ENCODE measurements at regions not wholly inside any gene's neighbourhood (a gene's known extent, or its start where the extent isn't known, plus 50 kb on each side); places are given as distances from the start of the nearest gene placed in this dataset.

- no peak overlapping the region for H3K4me3 Mint-ChIP-seq
- no peak overlapping the region for H3K27ac Mint-ChIP-seq
- H3K27me3 Mint-ChIP-seq (ENCODE audit: low read depth): no peaks in the 10 kb centered on the region
- peaks cover 5% of the 10 kb centered on the region for H3K9me3 Mint-ChIP-seq
- DNase-seq (ENCODE audit: low spot score): no peak
- no peaks in the 10 kb centered on the region for H3K4me1 Mint-ChIP-seq (ENCODE audit: low read depth)
- no peaks in the 10 kb centered on the region for H3K36me3 Mint-ChIP-seq (ENCODE audit: low read depth)
Observed at GRCh38 chr6:121020656-121021055, 313.6 kb downstream of the TBC1D32 start.

GRCh38 chr6:121008553-121008952, 325.7 kb downstream of the TBC1D32 start:
- Mint-ChIP-seq H3K27me3 (ENCODE audit: low read depth) (no peaks in the 10 kb centered on the region), H3K4me1 (ENCODE audit: low read depth) (no peaks in the 10 kb centered on the region), H3K4me3 (no peak overlapping the region), H3K9me3 (peaks cover 3% of the 10 kb centered on the region), H3K36me3 (ENCODE audit: low read depth) (no peaks in the 10 kb centered on the region), H3K27ac (no peak overlapping the region)
- no peak for DNase-seq (ENCODE audit: low spot score)

GRCh38 chr6:121006024-121006423, 328.3 kb downstream of the TBC1D32 start:
- no peaks in the 10 kb centered on the region for H3K4me1 Mint-ChIP-seq (ENCODE audit: low read depth)

GRCh38 chr6:121000381-121000780, 333.9 kb downstream of the TBC1D32 start:
- H3K9me3 Mint-ChIP-seq: no peaks in the 10 kb centered on the region
- no peak overlapping the region for H3K4me3 Mint-ChIP-seq
- no peaks in the 10 kb centered on the region for H3K36me3 Mint-ChIP-seq (ENCODE audit: low read depth)
- no peak overlapping the region for H3K27ac Mint-ChIP-seq
- H3K4me1 Mint-ChIP-seq (ENCODE audit: low read depth): no peaks in the 10 kb centered on the region
- DNase-seq (ENCODE audit: low spot score): no peak
- no peaks in the 10 kb centered on the region for H3K27me3 Mint-ChIP-seq (ENCODE audit: low read depth)

More at GRCh38 chr6:121006024-121006423, 328.3 kb downstream of the TBC1D32 start:
- peaks cover 3% of the 10 kb centered on the region for H3K9me3 Mint-ChIP-seq
- H3K27ac Mint-ChIP-seq: no peak overlapping the region
- H3K36me3 Mint-ChIP-seq (ENCODE audit: low read depth): no peaks in the 10 kb centered on the region
- no peak for DNase-seq (ENCODE audit: low spot score)
- no peak overlapping the region for H3K4me3 Mint-ChIP-seq
- H3K27me3 Mint-ChIP-seq (ENCODE audit: low read depth): no peaks in the 10 kb centered on the region

GRCh38 chr6:120996340-120996739, 337.9 kb downstream of the TBC1D32 start:
- no peak overlapping the region for H3K4me3 Mint-ChIP-seq
- H3K27ac Mint-ChIP-seq: no peak overlapping the region
- H3K36me3 Mint-ChIP-seq (ENCODE audit: low read depth): no peaks in the 10 kb centered on the region
- no peaks in the 10 kb centered on the region for H3K4me1 Mint-ChIP-seq (ENCODE audit: low read depth)
- DNase-seq (ENCODE audit: low spot score): no peak
- no peaks in the 10 kb centered on the region for H3K9me3 Mint-ChIP-seq
- H3K27me3 Mint-ChIP-seq (ENCODE audit: low read depth): no peaks in the 10 kb centered on the region

GRCh38 chr6:120994573-120994967, 339.7 kb downstream of the TBC1D32 start:
- Mint-ChIP-seq H3K27ac (no peak overlapping the region), H3K27me3 (ENCODE audit: low read depth) (no peaks in the 10 kb centered on the region), H3K4me1 (ENCODE audit: low read depth) (no peaks in the 10 kb centered on the region), H3K36me3 (ENCODE audit: low read depth) (no peaks in the 10 kb centered on the region), H3K4me3 (no peak overlapping the region), H3K9me3 (no peaks in the 10 kb centered on the region)
- no peak for DNase-seq (ENCODE audit: low spot score)

- Mint-ChIP-seq H3K36me3 (ENCODE audit: low read depth) (no peaks in the 10 kb centered on the region), H3K27me3 (ENCODE audit: low read depth) (no peaks in the 10 kb centered on the region), H3K9me3 (no peaks in the 10 kb centered on the region), H3K4me3 (no peak overlapping the region), H3K4me1 (ENCODE audit: low read depth) (no peaks in the 10 kb centered on the region), H3K27ac (no peak overlapping the region)
- no peak for DNase-seq (ENCODE audit: low spot score)
Observed at GRCh38 chr6:120993929-120994572, 340.2 kb downstream of the TBC1D32 start.

GRCh38 chr6:120992257-120992656, 342.0 kb downstream of the TBC1D32 start:
- no peaks in the 10 kb centered on the region for H3K36me3 Mint-ChIP-seq (ENCODE audit: low read depth)
- H3K4me3 Mint-ChIP-seq: no peak overlapping the region
- H3K27ac Mint-ChIP-seq: no peak overlapping the region
- no peaks in the 10 kb centered on the region for H3K9me3 Mint-ChIP-seq
- no peak for DNase-seq (ENCODE audit: low spot score)
- H3K4me1 Mint-ChIP-seq (ENCODE audit: low read depth): no peaks in the 10 kb centered on the region
- H3K27me3 Mint-ChIP-seq (ENCODE audit: low read depth): no peaks in the 10 kb centered on the region

GRCh38 chr6:120990866-120991265, 343.4 kb downstream of the TBC1D32 start:
- Mint-ChIP-seq H3K4me1 (ENCODE audit: low read depth) (no peaks in the 10 kb centered on the region), H3K9me3 (no peaks in the 10 kb centered on the region), H3K27me3 (ENCODE audit: low read depth) (no peaks in the 10 kb centered on the region), H3K4me3 (no peak overlapping the region), H3K36me3 (ENCODE audit: low read depth) (no peaks in the 10 kb centered on the region), H3K27ac (no peak overlapping the region)
- no peak for DNase-seq (ENCODE audit: low spot score)

- Mint-ChIP-seq H3K4me3 (no peak overlapping the region), H3K36me3 (ENCODE audit: low read depth) (no peaks in the 10 kb centered on the region), H3K27me3 (ENCODE audit: low read depth) (no peaks in the 10 kb centered on the region), H3K9me3 (no peaks in the 10 kb centered on the region), H3K4me1 (ENCODE audit: low read depth) (no peaks in the 10 kb centered on the region), H3K27ac (no peak overlapping the region)
- no peak for DNase-seq (ENCODE audit: low spot score)
Observed at GRCh38 chr6:120981835-120982234, 352.4 kb downstream of the TBC1D32 start.

GRCh38 chr6:120966321-120966720, 368.0 kb downstream of the TBC1D32 start:
- H3K9me3 Mint-ChIP-seq: no peaks in the 10 kb centered on the region
- H3K27me3 Mint-ChIP-seq (ENCODE audit: low read depth): no peaks in the 10 kb centered on the region
- H3K4me3 Mint-ChIP-seq: no peak overlapping the region
- no peaks in the 10 kb centered on the region for H3K36me3 Mint-ChIP-seq (ENCODE audit: low read depth)
- H3K27ac Mint-ChIP-seq: no peak overlapping the region
- DNase-seq (ENCODE audit: low spot score): no peak
- no peaks in the 10 kb centered on the region for H3K4me1 Mint-ChIP-seq (ENCODE audit: low read depth)

GRCh38 chr6:120965814-120966213, 368.5 kb downstream of the TBC1D32 start:
- H3K4me3 Mint-ChIP-seq: no peak overlapping the region
- no peak for DNase-seq (ENCODE audit: low spot score)
- H3K9me3 Mint-ChIP-seq: no peaks in the 10 kb centered on the region
- no peaks in the 10 kb centered on the region for H3K4me1 Mint-ChIP-seq (ENCODE audit: low read depth)
- no peak overlapping the region for H3K27ac Mint-ChIP-seq
- no peaks in the 10 kb centered on the region for H3K27me3 Mint-ChIP-seq (ENCODE audit: low read depth)
- no peaks in the 10 kb centered on the region for H3K36me3 Mint-ChIP-seq (ENCODE audit: low read depth)

GRCh38 chr6:120960761-120961160, 373.5 kb downstream of the TBC1D32 start:
- Mint-ChIP-seq H3K36me3 (ENCODE audit: low read depth) (no peaks in the 10 kb centered on the region), H3K9me3 (no peaks in the 10 kb centered on the region), H3K4me3 (no peak overlapping the region), H3K27ac (no peak overlapping the region), H3K27me3 (ENCODE audit: low read depth) (no peaks in the 10 kb centered on the region), H3K4me1 (ENCODE audit: low read depth) (no peaks in the 10 kb centered on the region)
- no peak for DNase-seq (ENCODE audit: low spot score)

GRCh38 chr6:120954111-120954510, 380.2 kb downstream of the TBC1D32 start:
- H3K4me1 Mint-ChIP-seq (ENCODE audit: low read depth): no peaks in the 10 kb centered on the region
- no peak overlapping the region for H3K27ac Mint-ChIP-seq
- no peaks in the 10 kb centered on the region for H3K27me3 Mint-ChIP-seq (ENCODE audit: low read depth)
- H3K36me3 Mint-ChIP-seq (ENCODE audit: low read depth): no peaks in the 10 kb centered on the region
- no peaks in the 10 kb centered on the region for H3K9me3 Mint-ChIP-seq
- H3K4me3 Mint-ChIP-seq: no peak overlapping the region
- no peak for DNase-seq (ENCODE audit: low spot score)

- H3K27ac Mint-ChIP-seq: no peak overlapping the region
- H3K4me3 Mint-ChIP-seq: no peak overlapping the region
- H3K9me3 Mint-ChIP-seq: no peaks in the 10 kb centered on the region
- no peak for DNase-seq (ENCODE audit: low spot score)
- no peaks in the 10 kb centered on the region for H3K27me3 Mint-ChIP-seq (ENCODE audit: low read depth)
- no peaks in the 10 kb centered on the region for H3K4me1 Mint-ChIP-seq (ENCODE audit: low read depth)
- no peaks in the 10 kb centered on the region for H3K36me3 Mint-ChIP-seq (ENCODE audit: low read depth)
Observed at GRCh38 chr6:120951258-120951657, 383.0 kb downstream of the TBC1D32 start.
